Esophagus squamous epithelium (tissue), 5 donors: ENCODE measurements at regions not wholly inside any gene's neighbourhood (a gene's known extent, or its start where the extent isn't known, plus 50 kb on each side); places are given as distances from the start of the nearest gene placed in this dataset.

Experiments used
- DNase-seq: peaks from one replicate; lab custom pipeline; 2025; lab: John Stamatoyannopoulos, UW
- H3K27ac ChIP-seq, 4 donors: fragments of 200-600 bp; sonication (generic); one replicate each; pipeline ENCODE4 v1.5.1; 2016 to 2019; ENCODE audit warnings: mild to moderate bottlenecking in 1 of 4
- H3K27me3 ChIP-seq, 4 donors: fragments of 200-600 bp; sonication (generic); 1 replicate in 3 of 4; 2 replicates in 1 of 4; pipeline versions ENCODE4 v1.5.1 to v1.6.0; 2017 to 2021; ENCODE audit warnings: antibody characterized with exemption in 1 of 4
- H3K36me3 ChIP-seq, 3 donors: fragments of 200-600 bp; sonication (generic); one replicate each; pipeline ENCODE4 v1.5.1; 2016 to 2019
- H3K4me1 ChIP-seq, 3 donors: fragments of 200-600 bp; sonication (generic); one replicate each; pipeline ENCODE4 v1.5.1; 2017 to 2019
- H3K4me3 ChIP-seq, 4 donors: fragments of 200-600 bp; sonication (generic); 1 replicate in 3 of 4; 2 replicates in 1 of 4; pipeline ENCODE4 v1.5.1; 2016 to 2019; ENCODE audit warnings: mild to moderate bottlenecking in 2 of 4, moderate library complexity in 1 of 4
- H3K9me3 ChIP-seq, 3 donors: fragments of 200-600 bp; sonication (generic); one replicate each; pipeline ENCODE4 v1.5.1; 2016 to 2019
- POLR2A ChIP-seq, 4 donors: fragments of 450-650 bp; IDR thresholded peaks; one replicate each; pipeline ENCODE4 v1.6.1; 2017; ENCODE audit warnings: antibody characterized with exemption in 4 of 4, mild to moderate bottlenecking in 4 of 4, moderate library complexity in 3 of 4
- WGBS, 2 donors: methylation state at CpG; one replicate each; pipeline ENCODE4 v1.1.5; 2018; 5-methylcytosine and 5-hydroxymethylcytosine counted together
- intact Hi-C: fragments of 100-400 bp; cut with DNase I; formaldehyde crosslinking; loops from one replicate; pipeline ENCODE4 v1.15.0; 2022
- TF ChIP-seq, protein P1 (sequence below), 6 experiments: fragments of 450-650 bp in 4 of 6; fragments of 200-600 bp in 2 of 6; sonication (generic) in 2 of 6; IDR thresholded peaks; one replicate each; pipeline ENCODE4 v1.5.1; 2016 to 2019; ENCODE audit warnings: antibody characterized with exemption in 6 of 6, mild to moderate bottlenecking in 4 of 6, moderate library complexity in 4 of 6
- donor health status: DM: yes; HTN: yes; CAD: no.

DNA sequence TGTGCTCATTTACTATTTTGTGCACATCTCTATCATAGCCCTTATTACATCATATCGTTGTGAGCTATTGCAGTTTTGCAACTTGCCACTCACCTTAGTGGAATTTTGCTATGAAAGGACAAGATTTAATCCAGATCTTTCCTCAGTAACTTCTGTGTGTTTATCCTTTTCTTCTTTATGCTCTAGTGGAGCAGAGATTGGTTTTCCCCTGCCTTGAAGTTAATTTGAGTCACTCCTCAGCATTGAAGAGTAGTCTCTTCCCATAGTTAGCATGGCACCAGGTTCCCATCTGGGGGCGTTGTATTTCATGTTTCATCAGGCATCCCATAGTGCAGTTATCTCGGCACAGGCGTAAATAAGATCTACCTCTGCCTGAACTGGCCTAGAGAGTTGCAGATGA, 510.4 kb downstream of the PSAT1 start:
- intact Hi-C loops = no loop called here
- no peaks in the 10 kb centered on the region for H3K36me3 ChIP-seq
- H3K4me3 ChIP-seq = no peak overlapping the region
- DNase-seq = no peak
- no peaks in the 10 kb centered on the region for H3K9me3 ChIP-seq
- TF ChIP-seq, protein P1, sequence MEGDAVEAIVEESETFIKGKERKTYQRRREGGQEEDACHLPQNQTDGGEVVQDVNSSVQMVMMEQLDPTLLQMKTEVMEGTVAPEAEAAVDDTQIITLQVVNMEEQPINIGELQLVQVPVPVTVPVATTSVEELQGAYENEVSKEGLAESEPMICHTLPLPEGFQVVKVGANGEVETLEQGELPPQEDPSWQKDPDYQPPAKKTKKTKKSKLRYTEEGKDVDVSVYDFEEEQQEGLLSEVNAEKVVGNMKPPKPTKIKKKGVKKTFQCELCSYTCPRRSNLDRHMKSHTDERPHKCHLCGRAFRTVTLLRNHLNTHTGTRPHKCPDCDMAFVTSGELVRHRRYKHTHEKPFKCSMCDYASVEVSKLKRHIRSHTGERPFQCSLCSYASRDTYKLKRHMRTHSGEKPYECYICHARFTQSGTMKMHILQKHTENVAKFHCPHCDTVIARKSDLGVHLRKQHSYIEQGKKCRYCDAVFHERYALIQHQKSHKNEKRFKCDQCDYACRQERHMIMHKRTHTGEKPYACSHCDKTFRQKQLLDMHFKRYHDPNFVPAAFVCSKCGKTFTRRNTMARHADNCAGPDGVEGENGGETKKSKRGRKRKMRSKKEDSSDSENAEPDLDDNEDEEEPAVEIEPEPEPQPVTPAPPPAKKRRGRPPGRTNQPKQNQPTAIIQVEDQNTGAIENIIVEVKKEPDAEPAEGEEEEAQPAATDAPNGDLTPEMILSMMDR (IDR thresholded peaks at IDR 0.05) = no peak
- TF ChIP-seq POLR2A (IDR thresholded peaks at IDR 0.05) = no peak
- no peaks in the 10 kb centered on the region for H3K27me3 ChIP-seq
- H3K4me1 ChIP-seq = no peaks in the 10 kb centered on the region
- 82 to 89% methylated on average over 4 of the region's 4 CpGs for WGBS, 2 donors
- no peak overlapping the region for H3K27ac ChIP-seq

DNA sequence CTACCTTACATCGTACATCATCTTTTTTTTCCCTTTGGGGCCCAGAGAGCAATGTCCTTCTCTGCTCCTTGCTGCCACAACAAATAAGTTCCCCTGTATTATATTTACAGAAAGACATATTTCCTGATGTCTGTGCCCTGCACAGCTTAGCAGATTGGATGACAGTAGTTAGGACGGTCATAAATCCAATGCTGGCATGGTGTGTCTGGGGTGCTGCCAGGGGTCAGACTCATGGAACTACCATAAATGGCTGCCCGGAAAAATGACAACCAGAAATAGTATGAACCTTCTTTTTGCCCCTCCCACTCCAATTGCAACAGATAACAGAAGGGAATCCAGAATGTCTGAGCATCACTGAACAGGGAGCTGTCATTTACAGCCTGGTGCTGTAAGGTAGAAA, 511.1 kb downstream of the PSAT1 start:
- no peak overlapping the region for H3K27ac ChIP-seq
- peaks cover 0 to 3% (median 0%) of the 10 kb centered on the region in 4 donors for H3K27me3 ChIP-seq
- TF ChIP-seq, protein P1 (IDR thresholded peaks at IDR 0.05) = no peak
- TF ChIP-seq POLR2A (IDR thresholded peaks at IDR 0.05) = no peak
- intact Hi-C loops = no loop called here
- no peaks in the 10 kb centered on the region for H3K4me1 ChIP-seq
- 79 to 92% methylated on average over 3 of the region's 3 CpGs for WGBS, 2 donors
- H3K9me3 ChIP-seq = no peaks in the 10 kb centered on the region
- no peaks in the 10 kb centered on the region for H3K36me3 ChIP-seq
- DNase-seq = no peak
- H3K4me3 ChIP-seq = no peak overlapping the region

DNA sequence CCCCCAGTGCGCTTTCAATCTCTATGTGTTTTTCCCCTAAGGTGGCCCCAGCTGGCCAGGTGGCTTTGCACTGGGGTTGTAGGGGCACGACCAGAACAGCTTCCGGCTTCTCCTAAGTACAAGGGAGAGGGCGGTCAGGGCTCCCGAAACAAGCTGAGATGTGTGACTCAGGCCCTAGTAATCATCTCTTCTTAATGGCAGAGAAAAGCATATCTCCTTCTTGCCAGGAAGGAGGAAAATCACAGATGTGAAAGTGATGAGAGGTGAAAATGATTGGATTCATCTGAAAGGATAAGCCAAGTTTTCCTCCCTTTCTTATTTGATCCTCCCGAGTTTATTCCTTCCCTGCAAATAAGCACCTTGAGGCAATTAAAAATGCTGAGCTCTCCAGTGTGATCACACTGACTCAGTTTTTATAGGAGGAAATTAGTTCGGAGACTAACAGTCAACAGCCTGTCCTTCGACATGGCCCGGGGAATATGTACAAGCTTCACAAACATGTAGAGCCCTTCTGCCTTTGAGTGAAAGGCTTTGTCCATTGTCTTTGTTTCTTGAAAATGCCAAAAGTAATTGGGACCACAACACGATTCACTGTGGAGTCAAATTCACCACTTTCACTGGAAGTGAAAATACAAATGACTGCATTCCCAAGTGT, 514.8 kb downstream of the PSAT1 start:
- no peak for TF ChIP-seq POLR2A (IDR thresholded peaks at IDR 0.05)
- TF ChIP-seq, protein P1 (IDR thresholded peaks at IDR 0.05) = no peak

DNA sequence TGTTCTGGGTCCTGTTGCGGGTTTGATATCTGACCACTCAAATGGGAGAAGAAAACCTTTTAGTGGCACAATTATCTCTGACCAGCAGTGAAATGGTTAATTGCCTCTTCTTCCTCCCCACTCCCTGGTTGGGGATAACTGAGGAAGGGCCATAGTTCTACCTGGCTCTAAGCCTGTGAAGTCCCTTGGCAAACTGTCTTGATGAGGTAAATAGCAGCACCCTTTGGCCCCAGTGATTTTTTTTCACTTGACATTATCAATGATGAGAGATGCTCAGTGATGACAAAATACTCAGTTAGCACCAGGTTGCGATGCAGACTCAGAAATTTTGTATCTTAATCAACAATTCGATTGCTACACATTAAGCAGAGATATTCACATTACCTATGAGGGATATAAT, 515.7 kb downstream of the PSAT1 start:
- Histone ChIP-seq H3K4me1 (no peaks in the 10 kb centered on the region), H3K9me3 (no peaks in the 10 kb centered on the region), H3K4me3 (no peak overlapping the region), H3K27ac (no peak overlapping the region), H3K36me3 (no peaks in the 10 kb centered on the region), H3K27me3 (peaks cover 0 to 3% (median 0%) of the 10 kb centered on the region in 4 donors)
- intact Hi-C loops = no loop called here
- no peak for DNase-seq
- 83 to 94% methylated on average over 3 of the region's 3 CpGs for WGBS, 2 donors
- TF ChIP-seq, protein P1 (IDR thresholded peaks at IDR 0.05) = no peak
- TF ChIP-seq POLR2A (IDR thresholded peaks at IDR 0.05) = no peak

More for the DNA sequence above, 514.8 kb downstream of the PSAT1 start:
- Histone ChIP-seq H3K27me3 (peaks cover 0 to 3% (median 0%) of the 10 kb centered on the region in 4 donors), H3K27ac (no peak overlapping the region), H3K4me3 (no peak overlapping the region), H3K4me1 (no peaks in the 10 kb centered on the region), H3K36me3 (no peaks in the 10 kb centered on the region), H3K9me3 (no peaks in the 10 kb centered on the region)
- intact Hi-C loops = no loop called here
- WGBS, 2 donors = 51 to 80% methylated on average over 9 to 10 of the region's 10 CpGs
- DNase-seq = no peak

DNA sequence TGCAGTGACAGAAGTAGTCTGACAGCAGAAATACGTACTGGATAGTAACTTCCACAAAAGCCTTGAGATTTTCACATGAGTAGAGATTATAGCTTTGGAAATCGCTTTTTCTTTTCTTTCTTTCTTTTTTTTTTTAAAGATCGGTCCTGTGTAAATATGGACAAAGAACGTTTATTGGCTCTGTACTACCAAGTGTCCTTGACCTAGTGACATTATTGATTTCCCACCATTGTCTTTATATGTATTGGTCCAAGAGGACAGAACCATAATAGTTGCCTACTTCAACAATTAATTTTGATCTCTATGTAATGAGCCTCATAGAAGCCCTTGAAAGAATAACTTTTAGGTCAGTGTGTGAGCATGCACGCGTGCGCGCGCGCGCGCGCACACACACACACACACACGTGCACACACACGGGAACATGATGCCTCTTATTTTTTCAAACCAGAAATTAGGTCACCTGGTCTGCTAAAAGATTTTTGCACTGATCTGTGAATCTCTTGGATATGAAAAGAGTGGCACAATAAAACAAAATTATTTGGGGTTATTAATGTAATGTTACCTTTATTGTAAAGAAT, 516.8 kb downstream of the PSAT1 start:
- H3K4me3 ChIP-seq = no peak overlapping the region
- TF ChIP-seq, protein P1 (IDR thresholded peaks at IDR 0.05) = no peak
- no peak for TF ChIP-seq POLR2A (IDR thresholded peaks at IDR 0.05)
- no peak for DNase-seq

More for the DNA sequence above, 516.8 kb downstream of the PSAT1 start:
- H3K4me1 ChIP-seq = no peaks in the 10 kb centered on the region
- H3K27ac ChIP-seq = no peak overlapping the region
- peaks cover 0 to 3% (median 0%) of the 10 kb centered on the region in 4 donors for H3K27me3 ChIP-seq
- 79 to 88% methylated on average over 15 of the region's 15 CpGs for WGBS, 2 donors
- intact Hi-C loops = no loop called here
- no peaks in the 10 kb centered on the region for H3K9me3 ChIP-seq
- H3K36me3 ChIP-seq = no peaks in the 10 kb centered on the region
